ENCODE measurements at regions not wholly inside any gene's neighbourhood (a gene's known extent, or its start where the extent isn't known, plus 50 kb on each side); places are given as distances from the start of the nearest gene placed in this dataset.

- DNase-seq: no peak
Measured at GRCh38 chr1:36743286-36744005, 260.7 kb upstream of the CSF3R start.

GRCh38 chr1:36741066-36741465, 258.4 kb upstream of the CSF3R start:
- no peak for DNase-seq

DNA sequence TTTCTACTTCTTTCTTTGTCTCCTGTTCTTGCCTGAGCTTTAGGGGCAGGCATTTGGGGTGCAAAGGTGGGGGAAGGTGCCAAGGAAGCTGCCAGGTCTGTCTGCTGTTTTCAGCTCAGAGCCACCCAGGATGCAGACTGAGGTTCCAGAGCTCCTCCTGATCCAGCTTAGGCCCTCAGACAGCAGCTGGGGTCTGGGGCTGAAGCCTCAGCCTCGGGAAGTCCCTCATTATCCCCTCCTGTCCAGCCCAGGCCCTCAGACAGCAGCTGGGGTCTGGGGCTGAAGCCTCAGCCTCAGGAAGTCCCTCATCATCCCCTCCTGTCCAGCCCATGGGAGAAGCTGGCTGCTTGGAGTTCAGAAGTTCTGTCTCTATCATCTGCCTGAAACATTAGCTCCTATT, 257.7 kb upstream of the CSF3R start:
- no peak for DNase-seq

GRCh38 chr1:36739703-36740289, 257.1 kb upstream of the CSF3R start:
- no peak for DNase-seq

DNA sequence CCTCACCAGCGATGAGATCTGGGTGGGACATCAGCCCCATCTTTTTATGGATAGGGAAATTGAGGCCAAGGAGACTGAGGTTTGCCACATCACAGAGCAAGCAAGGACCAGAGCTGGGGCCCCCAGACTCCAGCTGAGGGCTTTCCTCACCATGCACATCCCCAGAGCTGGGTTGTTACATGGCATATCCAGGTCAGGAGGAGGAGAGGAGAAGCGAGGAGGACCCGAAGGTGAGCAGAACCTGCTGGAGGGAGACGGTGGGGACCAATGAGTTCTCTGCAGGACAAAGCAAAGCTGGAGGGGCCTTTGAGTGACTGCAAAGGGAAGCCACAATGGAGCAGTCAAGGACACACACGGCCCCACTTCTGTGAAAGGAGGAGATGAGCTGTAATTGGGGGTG, 255.5 kb upstream of the CSF3R start:
- DNase-seq: no peak

DNA sequence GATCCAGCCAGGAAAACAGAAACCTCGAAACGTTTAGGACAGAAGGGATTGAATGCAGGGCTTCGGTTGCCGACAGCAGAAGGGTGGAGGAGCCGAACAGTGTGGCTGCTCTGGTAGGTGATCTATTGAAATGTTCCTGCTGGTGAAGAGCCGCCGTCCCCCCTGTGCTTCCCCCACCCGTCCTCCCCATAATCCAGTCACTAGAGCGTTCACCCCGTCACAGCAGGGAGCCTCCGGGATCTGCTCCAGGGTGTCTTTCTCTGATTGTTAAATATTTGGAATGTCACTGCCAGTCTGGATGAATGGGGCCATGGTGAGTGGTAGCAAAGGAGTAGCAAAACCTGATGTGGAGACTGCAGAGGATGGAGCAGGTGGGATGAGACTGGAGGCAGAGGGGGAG, 255.1 kb upstream of the CSF3R start:
- DNase-seq: no peak

DNA sequence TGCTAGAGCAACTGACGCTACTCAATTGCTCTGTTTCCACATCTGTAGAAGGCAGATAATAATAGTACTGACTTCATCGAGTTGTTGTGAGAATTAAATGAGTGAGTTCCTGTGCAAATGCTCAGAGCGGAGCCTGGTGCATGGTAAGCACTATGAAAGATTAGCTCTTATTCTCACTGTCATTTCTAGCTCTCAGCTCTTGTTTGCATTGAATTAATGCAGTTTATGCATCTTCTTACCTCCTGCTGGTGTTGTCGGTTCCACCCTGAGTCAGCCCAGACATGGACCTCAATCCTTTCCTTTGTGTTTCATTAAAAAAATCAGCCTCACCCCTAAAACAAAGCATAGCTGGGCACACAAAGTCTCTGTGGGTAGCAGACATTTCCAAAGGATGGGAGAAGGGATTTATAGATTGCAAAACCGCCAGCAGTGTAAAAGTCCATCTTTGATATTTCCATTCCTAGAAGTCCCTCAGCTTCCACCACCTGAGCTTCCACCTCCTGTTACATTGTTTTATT, 254.4 kb upstream of the CSF3R start:
- no peak for DNase-seq

DNA sequence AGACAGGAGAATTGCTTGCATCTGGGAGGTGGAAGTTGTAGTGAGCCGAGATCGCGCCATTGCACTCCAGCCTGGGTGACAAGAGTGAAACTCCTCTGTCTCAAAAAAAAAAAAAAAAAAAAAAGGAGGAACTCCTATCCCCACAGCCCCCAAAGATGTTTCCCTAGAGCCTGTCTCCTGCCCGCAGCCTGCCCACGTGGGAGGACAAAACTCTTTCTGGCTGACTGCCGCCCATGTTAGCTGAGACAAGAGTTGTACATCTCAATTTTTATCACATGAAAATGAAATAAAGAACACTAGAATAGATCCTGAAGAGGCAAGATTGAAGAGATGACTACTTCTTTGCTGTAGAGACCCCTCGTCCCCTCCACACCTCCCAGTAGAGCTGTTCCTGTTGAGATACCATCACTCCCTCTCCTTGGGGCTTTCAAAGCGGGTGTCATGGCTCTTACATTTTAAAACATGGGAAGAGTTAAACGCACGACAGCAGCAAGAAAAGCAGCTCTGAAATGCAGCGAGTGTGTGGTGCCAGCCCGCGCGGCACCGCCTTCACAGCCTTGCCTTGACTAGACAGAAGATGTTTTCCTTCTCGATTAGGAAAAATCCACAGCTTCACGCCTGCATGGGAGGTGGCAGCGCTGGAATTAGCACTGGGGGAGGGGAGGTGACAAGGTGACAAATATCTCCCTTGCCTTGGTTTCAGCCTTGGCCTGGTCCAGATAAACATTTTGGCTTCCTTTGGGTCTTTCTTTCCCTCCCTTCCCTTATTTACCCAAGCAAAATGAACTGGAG, 253.4 kb upstream of the CSF3R start:
- no peak for DNase-seq

DNA sequence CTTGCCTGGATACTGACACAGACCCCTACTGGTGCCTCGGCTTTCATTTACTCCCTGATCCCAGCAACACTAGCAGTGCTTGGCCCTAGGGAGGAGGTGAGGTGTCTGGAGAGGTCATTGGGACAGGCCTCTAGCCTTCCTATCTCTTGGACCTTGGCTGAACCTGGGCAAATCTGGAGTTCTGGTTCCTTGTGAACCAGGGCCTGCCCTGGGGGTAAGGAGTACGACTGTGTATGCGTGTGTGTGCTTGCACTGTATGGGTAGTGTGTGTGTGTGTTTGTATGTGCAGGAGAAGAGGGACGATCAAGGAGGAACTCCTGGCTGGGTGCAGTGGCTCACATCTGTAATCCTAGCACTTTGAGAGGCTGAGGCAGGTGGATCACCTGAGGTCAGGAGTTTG, 252.7 kb upstream of the CSF3R start:
- DNase-seq: no peak

DNA sequence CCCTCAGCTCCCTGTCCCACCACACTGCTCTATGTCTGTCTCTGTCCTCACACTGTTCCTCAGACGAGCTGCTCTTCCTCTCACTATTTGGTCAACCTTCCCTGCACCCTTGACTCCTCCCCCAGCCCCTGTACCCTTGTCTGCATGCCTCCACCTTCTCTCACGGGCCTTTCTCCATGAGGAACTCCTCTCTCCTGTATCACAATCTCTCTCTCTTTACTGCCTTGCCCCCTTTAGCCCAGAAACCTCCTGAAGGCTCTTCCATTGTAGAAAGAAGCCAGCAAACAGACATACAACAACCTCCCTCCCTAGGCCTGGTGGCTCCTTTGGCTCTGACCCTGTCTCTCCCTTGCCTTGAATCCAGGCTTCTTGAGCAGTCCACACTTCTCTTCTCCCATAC, 251.6 kb upstream of the CSF3R start:
- no peak for DNase-seq

DNA sequence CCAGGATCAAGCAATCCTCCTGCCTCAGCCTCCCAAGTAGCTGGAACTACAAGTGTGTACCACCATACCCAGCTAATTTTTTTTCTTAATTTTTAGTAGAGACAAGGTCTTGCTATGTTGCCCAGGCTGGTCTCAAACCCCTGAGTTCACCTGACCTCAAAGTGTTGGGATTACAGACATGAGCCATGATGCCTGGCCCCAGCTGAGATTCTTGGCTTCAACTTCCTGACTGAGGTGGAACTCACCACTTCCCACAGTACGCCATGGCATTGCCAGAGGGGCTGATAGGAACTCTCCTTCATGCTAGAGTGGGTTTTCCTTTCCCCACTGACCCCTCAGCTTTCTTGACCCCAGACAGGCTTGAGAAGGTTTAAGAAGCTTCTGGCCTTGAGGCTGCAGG, 251.0 kb upstream of the CSF3R start:
- no peak for DNase-seq

DNA sequence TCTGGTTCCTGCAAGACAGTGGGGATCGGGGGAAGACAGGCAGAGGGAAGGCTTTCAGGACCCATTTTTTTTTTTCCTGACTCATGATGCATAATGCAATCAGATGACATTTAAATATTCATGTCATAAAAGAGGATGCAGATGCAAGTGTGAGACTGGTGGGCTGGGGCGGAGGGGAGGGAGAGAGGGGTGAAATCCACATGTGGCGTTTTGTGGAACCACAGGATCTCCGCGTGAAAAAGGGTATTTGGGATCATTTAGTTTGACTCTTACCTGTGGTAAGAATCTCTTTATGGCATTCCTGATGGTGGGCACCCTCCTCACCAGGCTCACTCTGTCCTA, 249.3 kb upstream of the CSF3R start:
- DNase-seq: no peak

- no peak for DNase-seq
Measured at GRCh38 chr1:36731226-36732014, 248.7 kb upstream of the CSF3R start.

DNA sequence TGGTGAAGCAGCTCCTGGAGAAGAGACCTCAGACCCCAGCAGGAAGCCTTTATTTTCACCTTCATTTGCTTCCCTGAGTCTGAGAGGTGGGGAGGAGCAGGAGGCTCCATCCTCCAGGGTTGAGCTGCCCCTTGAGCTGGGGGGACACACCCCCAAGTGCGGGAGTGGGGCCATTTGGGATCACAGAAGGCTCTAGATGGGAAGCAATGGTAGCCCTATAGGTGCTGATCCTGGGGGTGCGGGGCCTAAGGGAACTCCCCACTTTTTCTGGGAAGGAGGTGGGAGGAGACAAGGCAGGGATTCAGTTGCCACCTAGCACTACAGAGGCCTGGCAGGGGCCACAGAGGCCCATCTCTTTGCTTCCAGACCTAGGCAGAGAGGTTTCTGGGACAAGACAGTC, 247.9 kb upstream of the CSF3R start:
- DNase-seq: no peak

- DNase-seq: no peak
Measured at GRCh38 chr1:36729716-36730510, 247.2 kb upstream of the CSF3R start.

- no peak for DNase-seq
Measured at GRCh38 chr1:36729289-36729688, 246.6 kb upstream of the CSF3R start.

GRCh38 chr1:36728846-36729245, 246.1 kb upstream of the CSF3R start:
- no peak for DNase-seq

DNA sequence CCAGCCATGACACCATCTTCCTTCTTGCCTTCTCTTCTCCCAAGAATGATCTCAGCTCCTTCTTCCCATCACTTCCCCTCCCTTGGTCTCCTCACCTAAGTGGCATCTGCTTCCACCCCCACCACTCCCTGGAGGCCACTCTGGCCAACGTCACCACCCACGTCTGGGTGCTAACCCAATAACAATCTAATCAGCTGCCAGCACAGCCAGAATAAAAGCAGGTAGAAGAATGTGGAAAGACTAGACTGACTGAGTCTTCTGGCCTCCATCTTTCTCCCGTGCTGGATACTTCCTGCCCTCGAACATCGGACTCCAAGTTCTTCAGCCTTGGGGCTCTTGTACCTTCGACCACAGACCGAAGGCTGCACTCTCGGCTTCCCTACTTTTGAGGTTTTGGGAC, 245.3 kb upstream of the CSF3R start:
- no peak for DNase-seq

DNA sequence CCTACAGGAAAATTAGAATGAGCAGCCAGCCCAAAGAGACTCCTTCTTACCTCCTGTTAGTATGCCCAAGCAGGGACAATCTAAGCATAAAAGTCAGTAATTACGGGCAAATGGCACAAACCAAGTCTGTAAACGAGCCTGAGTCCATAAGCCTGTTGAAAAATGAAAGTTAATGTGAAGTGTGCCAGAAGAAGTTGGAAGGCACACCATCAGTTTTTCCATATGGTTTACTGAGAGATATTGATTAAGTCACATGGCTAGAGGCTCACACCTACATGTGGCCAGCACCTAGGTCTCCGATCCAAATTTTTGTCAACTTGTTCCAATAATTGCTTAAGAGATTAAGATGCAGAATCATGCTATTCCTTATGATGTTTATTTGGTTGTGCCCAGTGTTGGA, 242.4 kb upstream of the CSF3R start:
- DNase-seq: no peak

GRCh38 chr1:36723813-36724212, 241.1 kb upstream of the CSF3R start:
- DNase-seq: no peak

DNA sequence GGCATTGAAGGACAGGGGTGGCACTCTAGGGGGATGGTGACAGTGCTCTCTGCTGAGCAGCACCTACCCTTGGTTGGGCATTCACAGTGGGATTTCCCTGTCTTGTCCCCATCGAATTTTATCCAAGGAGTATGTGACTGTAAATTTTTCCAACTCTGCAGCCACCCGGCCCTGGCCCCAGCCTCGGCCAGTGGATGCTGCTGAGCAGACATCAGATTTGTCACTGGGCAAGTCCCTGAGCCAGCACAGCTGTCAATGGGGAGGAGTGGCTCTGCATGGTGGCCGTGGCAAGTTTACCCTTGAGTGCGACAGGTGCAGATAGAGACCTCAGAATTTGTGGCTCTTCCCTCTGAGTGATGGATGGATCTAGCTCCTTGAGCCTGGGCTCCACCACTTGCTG, 240.2 kb upstream of the CSF3R start:
- DNase-seq: no peak

GRCh38 chr1:36721261-36721660, 238.5 kb upstream of the CSF3R start:
- no peak for DNase-seq
